GM18498 (cell line): ENCODE measurements at regions not wholly inside any gene's neighbourhood (a gene's known extent, or its start where the extent isn't known, plus 50 kb on each side); places are given as distances from the start of the nearest gene placed in this dataset.

Experiments used
- ATAC-seq: cut with Tn5 transposase; IDR thresholded peaks from one replicate; pipeline ENCODE4 v1.9.1; 2021; ENCODE audit warnings: mild to moderate bottlenecking, moderate library complexity; ENCODE audit not compliant: unreplicated experiment

- ATAC-seq: no peak
Observed at GRCh38 chr6:22227824-22228610, 68.8 kb downstream of the PRL start.

- no peak for ATAC-seq
Observed at GRCh38 chr6:22231050-22231449, 65.8 kb downstream of the PRL start.

- no peak for ATAC-seq
Observed at GRCh38 chr6:22231616-22232015, 65.2 kb downstream of the PRL start.

- ATAC-seq: no peak
Observed at GRCh38 chr6:22236626-22237414, 60.0 kb downstream of the PRL start.
